Endothelial cell of umbilical vein (primary cell): ENCODE measurements at regions not wholly inside any gene's neighbourhood (a gene's known extent, or its start where the extent isn't known, plus 50 kb on each side); places are given as distances from the start of the nearest gene placed in this dataset.
A peak's percentile ranks its signal among the peaks of the same experiment; 100 is the strongest.

Source experiments
- BruUV-seq: library from RNA; stranded (reverse); fragments of 400-500 nt; replicated peaks from 2 replicates; lab custom pipeline; 2021; lab: Mats Ljungman, UMichigan
- CTCF ChIA-PET: fragments of 300-600, 350-600 bp; sonication (Branson Sonifier 250); formaldehyde crosslinking; loops from one replicate; lab custom pipeline; 2021; ENCODE audit warnings: antibody characterized with exemption, inconsistent platforms; lab: Charles Lee
- POLR2A ChIA-PET: fragments of 300-600, 350-600 bp; sonication (Branson Sonifier 250); formaldehyde crosslinking; loops from one replicate; lab custom pipeline; 2021; ENCODE audit warnings: antibody characterized with exemption, inconsistent platforms; lab: Charles Lee
- DNase-seq: peaks from one replicate; pipeline ENCODE4 v3.0.0-alpha.2; 2011; ENCODE audit warnings: low read depth, low spot score
- FAIRE-seq: peaks from 2 replicates; lab custom pipeline; 2011; peaks lifted over from hg19 to GRCh38; lab: Jason Lieb, UNC
- H2AFZ ChIP-seq: 2 replicates; pipeline ENCODE4 v1.6.0; 2012; ENCODE audit warnings: low read depth, low read length, control low read depth, inconsistent platforms
- H3K27ac ChIP-seq: 2 replicates; pipeline ENCODE4 v1.5.1; 2011; ENCODE audit warnings: low read depth, mild to moderate bottlenecking, control low read depth, low read length, moderate library complexity; ENCODE audit not compliant: insufficient read depth
- H3K27me3 ChIP-seq, 2 experiments: 2 replicates each; pipeline versions ENCODE4 v1.6.0 to v1.6.1; 2011; ENCODE audit warnings: low read length in 2 of 2, mixed read lengths in 1 of 2; ENCODE audit not compliant: control insufficient read depth in 2 of 2, insufficient read depth in 2 of 2
- H3K36me3 ChIP-seq, 2 experiments: 2 replicates in 1 of 2; 3 replicates in 1 of 2; pipeline ENCODE4 v1.5.1; 2011; ENCODE audit warnings: low read length in 2 of 2, mild to moderate bottlenecking in 1 of 2, moderate library complexity in 1 of 2; ENCODE audit not compliant: control insufficient read depth in 2 of 2, insufficient read depth in 2 of 2; ENCODE audit errors: extremely low read depth in 1 of 2
- H3K4me1 ChIP-seq: 3 replicates; pipeline ENCODE4 v1.5.1; 2011; ENCODE audit warnings: mild to moderate bottlenecking, low read length; ENCODE audit not compliant: control insufficient read depth, insufficient read depth; ENCODE audit errors: extremely low read depth
- H3K4me2 ChIP-seq: 2 replicates; pipeline ENCODE4 v1.6.1; 2011; ENCODE audit warnings: low read length, control low read depth, mixed read lengths; ENCODE audit not compliant: insufficient read depth
- H3K4me3 ChIP-seq, 3 experiments: fragments of 200-600 bp in 1 of 3; sonication (generic), shearing (Covaris generic) in 1 of 3; replicated peaks in 1 of 3; 2 replicates each; pipeline ENCODE4 v1.5.1; 2011 to 2016; ENCODE audit warnings: control low read depth in 3 of 3, low read length in 3 of 3, mild to moderate bottlenecking in 2 of 3, inconsistent platforms in 1 of 3, low read depth in 1 of 3, moderate library complexity in 1 of 3; ENCODE audit not compliant: insufficient read depth in 1 of 3
- H3K79me2 ChIP-seq: 2 replicates; pipeline ENCODE4 v1.6.0; 2012; ENCODE audit warnings: low read length, inconsistent platforms; ENCODE audit not compliant: control insufficient read depth, insufficient read depth
- H3K9ac ChIP-seq: replicated peaks from 2 replicates; pipeline ENCODE3; 2011; ENCODE audit warnings: low read length, control low read depth; ENCODE audit not compliant: insufficient read depth; ENCODE audit errors: extremely low read depth
- H3K9me1 ChIP-seq: replicated peaks from 3 replicates; pipeline ENCODE4 v1.6.0; 2011; ENCODE audit warnings: mild to moderate bottlenecking, low read length; ENCODE audit not compliant: control insufficient read depth, insufficient read depth; ENCODE audit errors: extremely low read depth
- H3K9me3 ChIP-seq: replicated peaks from 2 replicates; pipeline ENCODE4 v1.5.1; 2012; ENCODE audit warnings: low read length, inconsistent platforms; ENCODE audit not compliant: control insufficient read depth, insufficient read depth
- H4K20me1 ChIP-seq: replicated peaks from 2 replicates; pipeline ENCODE3; 2011; ENCODE audit warnings: mild to moderate bottlenecking, low read length; ENCODE audit not compliant: control insufficient read depth, insufficient read depth; ENCODE audit errors: extremely low read depth
- CTCF ChIP-seq, 2 donors: IDR thresholded peaks; 1 replicate in 1 of 2; 2 replicates in 1 of 2; pipeline ENCODE4 v1.5.1; 2011; ENCODE audit warnings: low read length in 2 of 2, mild to moderate bottlenecking in 2 of 2, moderate library complexity in 2 of 2, control low read depth in 1 of 2, inconsistent platforms in 1 of 2, low read depth in 1 of 2; ENCODE audit not compliant: insufficient read depth in 1 of 2; ENCODE audit errors: extremely low read depth in 1 of 2
- EZH2 ChIP-seq: IDR thresholded peaks from 2 replicates; pipeline ENCODE4 v1.6.1; 2012; ENCODE audit warnings: borderline replicate concordance, low read depth, mild to moderate bottlenecking, moderate library complexity, low read length, inconsistent platforms; ENCODE audit not compliant: severe bottlenecking
- FOS ChIP-seq: IDR thresholded peaks from 2 replicates; pipeline ENCODE4 v1.6.1; 2011; ENCODE audit warnings: mild to moderate bottlenecking, low read length, moderate library complexity, borderline replicate concordance; ENCODE audit not compliant: insufficient read depth
- GATA2 ChIP-seq: IDR thresholded peaks from 2 replicates; pipeline ENCODE4 v1.7.0; 2011; ENCODE audit warnings: low read depth, mild to moderate bottlenecking, moderate library complexity, mixed read lengths, low read length; ENCODE audit not compliant: insufficient read length, insufficient read depth
- JUN ChIP-seq: IDR thresholded peaks from 2 replicates; pipeline ENCODE4 v1.6.1; 2011; ENCODE audit warnings: borderline replicate concordance, low read depth; ENCODE audit not compliant: insufficient read length, insufficient read depth
- MAX ChIP-seq: IDR thresholded peaks from 2 replicates; pipeline ENCODE4 v1.6.1; 2011; ENCODE audit not compliant: insufficient read depth, insufficient read length
- MYC ChIP-seq: IDR thresholded peaks from one replicate; pipeline ENCODE4 v1.6.1; 2011; ENCODE audit warnings: mild to moderate bottlenecking, low read depth, low read length
- POLR2A ChIP-seq: IDR thresholded peaks from 2 replicates; pipeline ENCODE4 v1.6.1; 2012; ENCODE audit warnings: low read depth, mild to moderate bottlenecking, control low read depth, low read length
- POLR2AphosphoS5 ChIP-seq: IDR thresholded peaks from 2 replicates; pipeline ENCODE4 v1.6.1; 2012; ENCODE audit warnings: low read depth, mild to moderate bottlenecking, control low read depth, low read length, moderate library complexity; ENCODE audit not compliant: insufficient read depth
- dilution Hi-C: fragments of 300-500 bp; cut with MboI; formaldehyde crosslinking; loops from one replicate; pipeline ENCODE4 v1.15.0; 2019; ENCODE audit warnings: low sequenced_read_pairs; ENCODE audit not compliant: extremely low pct_ligation_motif_present
- intact Hi-C: fragments of 100-400 bp; cut with micrococcal nuclease; formaldehyde crosslinking; loops from one replicate; pipeline ENCODE4 v1.10.0; 2022

- no peak overlapping the region for H3K27ac ChIP-seq
- no peaks in the 10 kb centered on the region for H3K36me3 ChIP-seq
- H3K9me1 ChIP-seq = no peaks in the 10 kb centered on the region
- FAIRE-seq = no peak
- H3K9me3 ChIP-seq = no peaks in the 10 kb centered on the region
- ChIA-PET POLR2A (no interaction called here), CTCF (interaction anchor here (1.1 to 1.4 kb wide), 2 partner anchors 12 to 15 kb away, joined by 3 to 4 read pairs; no protein-coding TSS in a partner anchor)
- intact Hi-C loops (no loop called here), dilution Hi-C loops (no loop called here)
- no peaks in the 10 kb centered on the region for H3K79me2 ChIP-seq
- H4K20me1 ChIP-seq = no peaks in the 10 kb centered on the region
- no peak overlapping the region for H3K9ac ChIP-seq
- BruUV-seq = no TSS peak
- no peaks in the 10 kb centered on the region for H3K4me1 ChIP-seq
- no peak overlapping the region for H3K4me2 ChIP-seq
- no peak overlapping the region for H3K4me3 ChIP-seq
- peak; percentile 48 for DNase-seq
- no peak for TF ChIP-seq GATA2
- TF ChIP-seq CTCF (IDR thresholded peaks at IDR 0.05; ENCODE audit: extremely low read depth in 1 of 2, insufficient read depth in 1 of 2, low read depth in 1 of 2, low read length in 2 of 2) = no peak
- no peak for TF ChIP-seq FOS
- no peak for TF ChIP-seq MAX
- no peak for TF ChIP-seq POLR2A
- no peak for TF ChIP-seq JUN
- TF ChIP-seq MYC = no peak
- no peak for TF ChIP-seq EZH2
- TF ChIP-seq POLR2AphosphoS5 = no peak
- no peak overlapping the region for H2AFZ ChIP-seq
- H3K27me3 ChIP-seq = no peaks in the 10 kb centered on the region
Measured at GRCh38 chr2:45315861-45316260, 295.2 kb downstream of the SRBD1 start.
